MCF 10A (cell line): ENCODE measurements at regions not wholly inside any gene's neighbourhood (a gene's known extent, or its start where the extent isn't known, plus 50 kb on each side); places are given as distances from the start of the nearest gene placed in this dataset.

ENCODE experiments used
- BruUV-seq: library from RNA; stranded (reverse); fragments of 400-500 nt; replicated peaks from 2 replicates; lab custom pipeline; 2021; lab: Mats Ljungman, UMichigan
- CTCF ChIA-PET: fragments of 300-600 bp; sonication (Branson Sonifier 250); formaldehyde crosslinking; extraction: SDS; loops from one replicate; lab custom pipeline; 2021; ENCODE audit warnings: antibody characterized with exemption, inconsistent platforms; lab: Yijun Ruan, JAX
- POLR2A ChIA-PET: fragments of 300-600, 350-650 bp; sonication (Branson Sonifier 250); formaldehyde crosslinking; extraction: SDS; loops from one replicate; lab custom pipeline; 2020; ENCODE audit warnings: antibody characterized with exemption, inconsistent platforms; lab: Yijun Ruan, JAX
- DNase-seq: peaks from one replicate; pipeline ENCODE4 v3.0.0-alpha.2; 2018; ENCODE audit not compliant: unreplicated experiment
- H3K27ac Mint-ChIP-seq: one replicate; pipeline ENCODE4 v1.8.0; 2022; ENCODE audit warnings: mild to moderate bottlenecking, low read depth, mixed read lengths; ENCODE audit not compliant: unreplicated experiment
- H3K27me3 Mint-ChIP-seq: one replicate; pipeline ENCODE4 v1.8.0; 2022; ENCODE audit warnings: mixed read lengths; ENCODE audit not compliant: insufficient read depth, unreplicated experiment
- H3K36me3 Mint-ChIP-seq: one replicate; pipeline ENCODE4 v1.8.0; 2022; ENCODE audit warnings: mild to moderate bottlenecking, moderate library complexity, mixed read lengths; ENCODE audit not compliant: insufficient read depth, unreplicated experiment
- H3K4me1 Mint-ChIP-seq: one replicate; pipeline ENCODE4 v1.8.0; 2022; ENCODE audit warnings: mixed read lengths; ENCODE audit not compliant: insufficient read depth, unreplicated experiment
- H3K4me3 Mint-ChIP-seq: one replicate; pipeline ENCODE4 v1.8.0; 2022; ENCODE audit warnings: mild to moderate bottlenecking, moderate library complexity, mixed read lengths; ENCODE audit not compliant: unreplicated experiment
- H3K9me3 Mint-ChIP-seq: one replicate; pipeline ENCODE4 v1.8.0; 2022; ENCODE audit warnings: mixed read lengths; ENCODE audit not compliant: unreplicated experiment
- CTCF ChIP-seq: fragments of 200-600 bp; IDR thresholded peaks from one replicate; pipeline ENCODE4 v1.8.0; 2022; ENCODE audit warnings: antibody characterized with exemption, mild to moderate bottlenecking; ENCODE audit not compliant: unreplicated experiment
- intact Hi-C: fragments of 100-400 bp; cut with micrococcal nuclease; formaldehyde crosslinking; loops from 2 replicates; pipeline ENCODE4 v1.14.1; 2022

GRCh38 chr12:118608770-118609344 lies 232.5 kb downstream of the SUDS3 start:
- Mint-ChIP-seq H3K4me3 (no peak overlapping the region), H3K4me1 (no peaks in the 10 kb centered on the region), H3K36me3 (no peaks in the 10 kb centered on the region), H3K9me3 (peaks cover 29% of the 10 kb centered on the region), H3K27me3 (no peaks in the 10 kb centered on the region), H3K27ac (no peak overlapping the region)
- POLR2A ChIA-PET, result no interaction called here
- DNase-seq, result no peak
- no peak for TF ChIP-seq CTCF
- intact Hi-C loops, result no loop called here
- CTCF ChIA-PET, result interaction anchor here (0.5 to 0.7 kb wide), 2 partner anchors 118 to 777 kb away, joined by 3 to 4 read pairs; no protein-coding TSS in a partner anchor
- BruUV-seq, result no TSS peak

- H3K4me3 Mint-ChIP-seq, result no peak overlapping the region
- no peaks in the 10 kb centered on the region for H3K36me3 Mint-ChIP-seq
- no peaks in the 10 kb centered on the region for H3K4me1 Mint-ChIP-seq
- no peak overlapping the region for H3K27ac Mint-ChIP-seq
- peaks cover 31% of the 10 kb centered on the region for H3K9me3 Mint-ChIP-seq
- peak; percentile 4 for DNase-seq
- no peaks in the 10 kb centered on the region for H3K27me3 Mint-ChIP-seq
- CTCF ChIA-PET, result no interaction called here
- no peak for TF ChIP-seq CTCF
- intact Hi-C loops, result no loop called here
- POLR2A ChIA-PET, result no interaction called here
- BruUV-seq, result no TSS peak
These were observed 234.9 kb downstream of the SUDS3 start for GRCh38 chr12:118611295-118611694.

- H3K9me3 Mint-ChIP-seq, result peaks cover 29% of the 10 kb centered on the region
- CTCF ChIA-PET, result interaction anchor here (0.7 kb wide), 1 partner anchor 69 kb away, joined by 6 read pairs; no protein-coding TSS in a partner anchor
- H3K4me1 Mint-ChIP-seq, result no peaks in the 10 kb centered on the region
- H3K27ac Mint-ChIP-seq, result no peak overlapping the region
- TF ChIP-seq CTCF, result no peak
- POLR2A ChIA-PET, result no interaction called here
- H3K4me3 Mint-ChIP-seq, result no peak overlapping the region
- no TSS peak for BruUV-seq
- no peaks in the 10 kb centered on the region for H3K27me3 Mint-ChIP-seq
- DNase-seq, result no peak
- intact Hi-C loops, result no loop called here
- H3K36me3 Mint-ChIP-seq, result no peaks in the 10 kb centered on the region
These were observed 235.4 kb downstream of the SUDS3 start for GRCh38 chr12:118611770-118612169.

GRCh38 chr12:118617611-118618450 lies 241.5 kb downstream of the SUDS3 start:
- intact Hi-C loops, result no loop called here
- peaks cover 6% of the 10 kb centered on the region for H3K36me3 Mint-ChIP-seq
- CTCF ChIA-PET, result interaction anchor here (0.7 to 0.8 kb wide), 2 partner anchors 10 to 120 kb away, joined by 3 read pairs; no protein-coding TSS in a partner anchor
- H3K27ac Mint-ChIP-seq, result no peak overlapping the region
- POLR2A ChIA-PET, result no interaction called here
- H3K4me3 Mint-ChIP-seq, result no peak overlapping the region
- H3K4me1 Mint-ChIP-seq, result no peaks in the 10 kb centered on the region
- H3K9me3 Mint-ChIP-seq, result peaks cover 8% of the 10 kb centered on the region
- DNase-seq, result no peak
- no peak for TF ChIP-seq CTCF
- H3K27me3 Mint-ChIP-seq, result no peaks in the 10 kb centered on the region
- no TSS peak for BruUV-seq
